ENCODE measurements at regions not wholly inside any gene's neighbourhood (a gene's known extent, or its start where the extent isn't known, plus 50 kb on each side); places are given as distances from the start of the nearest gene placed in this dataset.

- TF ChIP-seq CTCF (IDR thresholded peaks at IDR 0.05; ENCODE audit: insufficient read depth, low read depth, low read length): no peak
- TF ChIP-seq EZH2 (IDR thresholded peaks at IDR 0.05; ENCODE audit: insufficient read depth, low read length): no peak
Observed at GRCh38 chr7:26051021-26051420, 101.0 kb upstream of the NFE2L3 start.

Data from astrocyte (in vitro differentiated cells and primary cell).